A673 (cell line): ENCODE measurements at regions not wholly inside any gene's neighbourhood (a gene's known extent, or its start where the extent isn't known, plus 50 kb on each side); places are given as distances from the start of the nearest gene placed in this dataset.

ENCODE experiments used
- BruUV-seq: library from RNA; stranded (reverse); fragments of 400-500 nt; replicated peaks from 2 replicates; lab custom pipeline; 2021; lab: Mats Ljungman, UMichigan
- CTCF ChIA-PET: fragments of 300-600 bp; sonication (Branson Sonifier 250); formaldehyde crosslinking; loops from one replicate; lab custom pipeline; 2022; ENCODE audit warnings: antibody characterized with exemption; lab: Charles Lee
- POLR2A ChIA-PET: fragments of 300-600 bp; sonication (Branson Sonifier 250); formaldehyde crosslinking; loops from one replicate; lab custom pipeline; 2022; ENCODE audit warnings: antibody characterized with exemption; ENCODE audit not compliant: low non-redundant PET; lab: Charles Lee
- DNase-seq: peaks from one replicate; pipeline ENCODE4 v3.0.0-alpha.2; 2015; ENCODE audit warnings: low spot score
- H3K27ac ChIP-seq: fragments of 200-600 bp; sonication (generic); 2 replicates; pipeline ENCODE4 v1.5.1; 2016; ENCODE audit warnings: mixed run types, low read depth, mild to moderate bottlenecking, mixed read lengths, antibody characterized with exemption, low read length; ENCODE audit not compliant: poor library complexity, severe bottlenecking
- H3K27me3 ChIP-seq: fragments of 200-600 bp; sonication (generic); replicated peaks from 2 replicates; pipeline ENCODE4 v1.6.1; 2017; ENCODE audit warnings: mixed run types, low read depth, mild to moderate bottlenecking, mixed read lengths, antibody characterized with exemption, low read length; ENCODE audit not compliant: insufficient read depth, poor library complexity
- H3K36me3 ChIP-seq: fragments of 200-600 bp; sonication (generic); 2 replicates; pipeline ENCODE4 v1.6.1; 2016; ENCODE audit warnings: mixed run types, mild to moderate bottlenecking, mixed read lengths, antibody characterized with exemption, low read length; ENCODE audit not compliant: insufficient read depth, poor library complexity, severe bottlenecking
- H3K4me1 ChIP-seq: fragments of 200-600 bp; sonication (generic); 2 replicates; pipeline ENCODE4 v1.6.1; 2017; ENCODE audit warnings: mixed run types, mild to moderate bottlenecking, mixed read lengths, antibody characterized with exemption, low read length; ENCODE audit not compliant: insufficient read depth, poor library complexity, severe bottlenecking
- H3K4me3 ChIP-seq: fragments of 200-600 bp; sonication (generic); 2 replicates; pipeline ENCODE4 v1.5.1; 2016; ENCODE audit warnings: low read depth, mixed run types, mild to moderate bottlenecking, mixed read lengths, low read length; ENCODE audit not compliant: poor library complexity, severe bottlenecking
- H3K9me3 ChIP-seq: fragments of 200-600 bp; sonication (generic); 2 replicates; pipeline ENCODE4 v1.6.1; 2016; ENCODE audit warnings: mixed run types, low read depth, mild to moderate bottlenecking, mixed read lengths, antibody characterized with exemption, low read length; ENCODE audit not compliant: poor library complexity, severe bottlenecking
- EZH2 ChIP-seq: fragments of 200-600 bp; sonication (generic); IDR thresholded peaks from 2 replicates; pipeline ENCODE4 v1.6.1; 2017; ENCODE audit warnings: borderline replicate concordance, low read depth, mild to moderate bottlenecking, mixed read lengths, antibody characterized with exemption, low read length; ENCODE audit not compliant: poor library complexity, severe bottlenecking
- intact Hi-C: fragments of 100-400 bp; cut with micrococcal nuclease; formaldehyde crosslinking; loops from one replicate; pipeline ENCODE4 v1.10.0; 2022; ENCODE audit not compliant: unreplicated experiment
- TF ChIP-seq, protein P1 (sequence below): fragments of 300-800, 200-600 bp; sonication (generic); conservative IDR thresholded peaks from 2 replicates; pipeline ENCODE4 v1.5.1; 2017; ENCODE audit warnings: low read depth, mild to moderate bottlenecking, antibody characterized with exemption, low read length, moderate library complexity, mixed read lengths

DNA sequence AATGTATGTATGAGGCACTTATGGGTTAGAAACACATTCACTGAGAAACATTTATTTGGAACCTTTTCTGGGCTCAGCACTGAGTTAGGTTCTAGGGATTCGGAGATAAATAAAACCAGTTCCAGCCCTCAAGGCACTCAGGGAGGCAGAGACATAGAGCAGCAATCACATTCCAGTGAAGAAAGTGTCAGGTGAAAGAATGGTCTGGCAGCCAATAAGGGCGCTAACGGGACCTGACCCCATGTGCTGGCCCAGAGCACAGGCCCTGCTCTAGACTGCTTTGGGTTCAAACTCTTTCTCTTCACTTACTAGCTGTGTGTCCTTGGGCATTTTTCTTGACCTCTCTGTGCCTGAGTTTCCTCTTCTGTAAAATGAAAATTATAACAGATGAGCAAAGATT, 146.0 kb upstream of the SYT13 start:
- TF ChIP-seq, protein P1, sequence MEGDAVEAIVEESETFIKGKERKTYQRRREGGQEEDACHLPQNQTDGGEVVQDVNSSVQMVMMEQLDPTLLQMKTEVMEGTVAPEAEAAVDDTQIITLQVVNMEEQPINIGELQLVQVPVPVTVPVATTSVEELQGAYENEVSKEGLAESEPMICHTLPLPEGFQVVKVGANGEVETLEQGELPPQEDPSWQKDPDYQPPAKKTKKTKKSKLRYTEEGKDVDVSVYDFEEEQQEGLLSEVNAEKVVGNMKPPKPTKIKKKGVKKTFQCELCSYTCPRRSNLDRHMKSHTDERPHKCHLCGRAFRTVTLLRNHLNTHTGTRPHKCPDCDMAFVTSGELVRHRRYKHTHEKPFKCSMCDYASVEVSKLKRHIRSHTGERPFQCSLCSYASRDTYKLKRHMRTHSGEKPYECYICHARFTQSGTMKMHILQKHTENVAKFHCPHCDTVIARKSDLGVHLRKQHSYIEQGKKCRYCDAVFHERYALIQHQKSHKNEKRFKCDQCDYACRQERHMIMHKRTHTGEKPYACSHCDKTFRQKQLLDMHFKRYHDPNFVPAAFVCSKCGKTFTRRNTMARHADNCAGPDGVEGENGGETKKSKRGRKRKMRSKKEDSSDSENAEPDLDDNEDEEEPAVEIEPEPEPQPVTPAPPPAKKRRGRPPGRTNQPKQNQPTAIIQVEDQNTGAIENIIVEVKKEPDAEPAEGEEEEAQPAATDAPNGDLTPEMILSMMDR = no peak
- no peak for TF ChIP-seq EZH2
- intact Hi-C loops = no loop called here
- no TSS peak for BruUV-seq
- H3K27me3 ChIP-seq = peaks cover 7% of the 10 kb centered on the region
- ChIA-PET CTCF (no interaction called here), POLR2A (no interaction called here)
- H3K4me3 ChIP-seq = no peak overlapping the region
- H3K4me1 ChIP-seq = no peaks in the 10 kb centered on the region
- no peak overlapping the region for H3K27ac ChIP-seq
- H3K36me3 ChIP-seq = no peaks in the 10 kb centered on the region
- H3K9me3 ChIP-seq = no peaks in the 10 kb centered on the region
- no peak for DNase-seq

DNA sequence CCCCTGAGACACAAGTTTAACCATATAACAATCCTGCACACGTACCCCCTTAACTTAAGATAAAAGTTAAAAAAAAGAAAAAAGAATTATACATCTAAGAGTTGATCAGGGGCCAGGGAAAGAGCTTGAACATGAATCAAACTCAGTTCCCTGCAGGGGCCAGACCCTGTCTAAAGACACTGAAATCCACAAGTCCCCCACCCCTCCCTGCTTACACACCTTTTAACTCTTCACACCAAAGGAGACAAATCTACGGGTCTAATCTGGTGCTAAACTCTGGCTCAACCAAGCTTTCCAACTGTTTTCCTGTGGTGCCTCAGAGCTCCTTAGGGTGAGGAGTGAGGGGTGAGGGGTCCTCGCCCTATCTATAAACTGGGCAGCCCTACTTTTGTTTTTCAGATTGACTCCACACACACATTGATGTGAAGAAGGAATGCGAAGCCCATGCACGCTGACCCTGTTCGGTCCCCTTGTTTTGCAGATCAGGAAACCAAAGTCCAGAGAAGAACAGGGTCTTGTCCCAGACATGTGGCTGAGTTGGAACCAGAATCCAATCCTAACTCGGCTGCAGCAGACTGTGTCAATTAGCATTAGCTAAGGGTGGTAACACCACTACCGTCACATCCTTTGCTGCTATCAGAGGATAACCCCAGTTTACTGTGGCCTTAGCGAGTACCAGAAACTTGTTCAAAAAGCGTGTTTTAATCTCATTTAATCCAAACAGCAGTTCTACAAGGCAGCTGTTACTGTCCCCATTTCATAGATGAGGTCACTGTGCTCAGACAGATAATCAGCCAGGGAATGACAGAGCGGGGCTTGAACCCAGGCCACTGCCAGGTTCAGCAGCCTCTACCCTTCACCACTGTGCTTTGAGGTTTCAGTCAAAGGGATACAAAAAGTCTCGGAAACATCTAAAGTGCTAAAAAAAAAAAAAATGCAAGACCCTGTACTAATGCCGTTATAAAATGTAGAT, 145.2 kb upstream of the SYT13 start:
- H3K27me3 ChIP-seq = peaks cover 7% of the 10 kb centered on the region
- no peak overlapping the region for H3K4me3 ChIP-seq
- CTCF ChIA-PET = interaction anchor here (0.6 kb wide), 1 partner anchor 46 kb away, joined by 5 read pairs; no protein-coding TSS in a partner anchor
- no TSS peak for BruUV-seq
- H3K4me1 ChIP-seq = no peaks in the 10 kb centered on the region
- intact Hi-C loops = no loop called here
- no peak for DNase-seq
- H3K9me3 ChIP-seq = no peaks in the 10 kb centered on the region
- TF ChIP-seq, protein P1 = no peak
- no peak for TF ChIP-seq EZH2
- no peak overlapping the region for H3K27ac ChIP-seq
- no peaks in the 10 kb centered on the region for H3K36me3 ChIP-seq
- POLR2A ChIA-PET = no interaction called here

DNA sequence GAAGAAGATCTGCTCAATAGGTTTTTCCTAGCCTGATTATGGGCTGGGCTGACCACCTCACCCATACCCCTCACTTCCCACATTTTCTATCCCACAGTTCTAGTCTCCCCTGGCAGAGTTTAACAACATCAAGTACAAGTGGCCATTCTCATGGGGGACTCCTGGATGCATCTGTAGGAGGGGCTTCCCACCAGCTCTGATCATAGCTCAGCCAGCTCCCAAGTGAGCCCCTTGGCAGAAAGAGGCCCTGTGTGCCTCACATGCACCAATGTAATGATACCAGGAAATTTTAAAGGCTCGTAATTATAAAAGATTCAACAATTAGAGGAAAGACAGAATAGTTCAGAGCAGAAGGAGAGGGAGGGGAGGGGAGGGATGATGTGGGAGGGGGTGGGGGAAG, 144.2 kb upstream of the SYT13 start:
- H3K4me3 ChIP-seq = no peak overlapping the region
- no peaks in the 10 kb centered on the region for H3K9me3 ChIP-seq
- DNase-seq = no peak
- no TSS peak for BruUV-seq
- H3K4me1 ChIP-seq = no peaks in the 10 kb centered on the region
- CTCF ChIA-PET = interaction anchor here (0.6 kb wide), 1 partner anchor 45 kb away, joined by 5 read pairs; no protein-coding TSS in a partner anchor
- H3K27me3 ChIP-seq = peaks cover 3% of the 10 kb centered on the region
- no peaks in the 10 kb centered on the region for H3K36me3 ChIP-seq
- no peak overlapping the region for H3K27ac ChIP-seq
- intact Hi-C loops = no loop called here
- TF ChIP-seq EZH2 = no peak
- TF ChIP-seq, protein P1 = no peak
- POLR2A ChIA-PET = no interaction called here
